HEK293 (cell line): ENCODE measurements at regions not wholly inside any gene's neighbourhood (a gene's known extent, or its start where the extent isn't known, plus 50 kb on each side); places are given as distances from the start of the nearest gene placed in this dataset.

Experiments
- BCL11A ChIP-seq: fragments of 450-650 bp; formaldehyde crosslinking; IDR thresholded peaks from 2 replicates; pipeline ENCODE4 v1.5.1; 2016; ENCODE audit warnings: low read depth, missing biosample characterization, missing genetic modification characterization
- ZBTB8A ChIP-seq: fragments of 450-650 bp; formaldehyde crosslinking; IDR thresholded peaks from 2 replicates; pipeline ENCODE4 v1.5.1; 2016; ENCODE audit warnings: missing biosample characterization, missing genetic modification characterization
- ZNF138 ChIP-seq: fragments of 450-650 bp; formaldehyde crosslinking; IDR thresholded peaks from 2 replicates; pipeline ENCODE4 v1.5.1; 2016; ENCODE audit warnings: missing biosample characterization, missing genetic modification characterization, borderline replicate concordance
- ZNF155 ChIP-seq: fragments of 450-650 bp; formaldehyde crosslinking; IDR thresholded peaks from 2 replicates; pipeline ENCODE4 v1.5.1; 2016; ENCODE audit warnings: missing biosample characterization, missing genetic modification characterization
- ZNF24 ChIP-seq: fragments of 450-650 bp; formaldehyde crosslinking; IDR thresholded peaks from 2 replicates; pipeline ENCODE4 v1.5.1; 2016; ENCODE audit warnings: missing biosample characterization, missing genetic modification characterization
- ZNF248 ChIP-seq: fragments of 450-650 bp; formaldehyde crosslinking; IDR thresholded peaks from 2 replicates; pipeline ENCODE4 v1.5.1; 2017; ENCODE audit warnings: missing biosample characterization, missing genetic modification characterization
- ZNF626 ChIP-seq: fragments of 450-650 bp; sonication (Bioruptor Pico); formaldehyde crosslinking; IDR thresholded peaks from 2 replicates; pipeline ENCODE4 v1.5.1; 2018; ENCODE audit warnings: missing biosample characterization, missing genetic modification characterization, inconsistent platforms
- ZNF629 ChIP-seq: fragments of 450-650 bp; formaldehyde crosslinking; IDR thresholded peaks from 2 replicates; pipeline ENCODE4 v1.5.1; 2017; ENCODE audit warnings: missing biosample characterization, missing genetic modification characterization
- TF ChIP-seq, protein P1 (sequence below): fragments of 450-650 bp; formaldehyde crosslinking; IDR thresholded peaks from 2 replicates; pipeline ENCODE4 v1.5.1; 2016; ENCODE audit warnings: missing biosample characterization, missing genetic modification characterization
- TF ChIP-seq, protein P2 (sequence below): fragments of 450-650 bp; formaldehyde crosslinking; IDR thresholded peaks from 2 replicates; pipeline ENCODE4 v1.5.1; 2016; ENCODE audit warnings: missing biosample characterization, missing genetic modification characterization
- TF ChIP-seq, protein P3 (sequence below): fragments of 450-650 bp; formaldehyde crosslinking; IDR thresholded peaks from 2 replicates; pipeline ENCODE4; 2016; ENCODE audit warnings: missing biosample characterization, missing genetic modification characterization
- TF ChIP-seq, protein P4 (sequence below): fragments of 450-650 bp; formaldehyde crosslinking; IDR thresholded peaks from 2 replicates; pipeline ENCODE4 v1.5.1; 2016; ENCODE audit warnings: missing biosample characterization, missing genetic modification characterization
- TF ChIP-seq, protein P5 (sequence below): fragments of 450-650 bp; formaldehyde crosslinking; IDR thresholded peaks from 2 replicates; pipeline ENCODE4 v1.5.1; 2017; ENCODE audit warnings: missing biosample characterization, missing genetic modification characterization

DNA sequence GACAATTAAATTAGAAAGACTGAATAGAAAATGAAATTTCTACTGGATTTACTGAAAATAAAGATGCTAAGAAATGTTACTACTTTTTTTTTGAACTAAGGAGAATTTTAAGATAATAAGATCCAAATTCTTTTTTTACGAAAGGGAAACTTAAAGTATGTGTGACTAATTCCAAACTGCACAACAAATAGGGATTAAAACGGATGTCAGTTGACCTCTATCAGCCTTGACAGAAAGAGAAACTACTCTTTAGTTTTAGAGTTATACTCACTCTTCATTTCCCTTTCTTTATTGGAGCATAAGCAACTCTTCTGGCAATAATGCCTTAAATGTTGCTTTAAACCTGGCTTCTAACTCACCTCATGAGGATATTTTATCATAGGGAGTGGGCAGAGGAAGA, 273.8 kb downstream of the SLITRK6 start:
- TF ChIP-seq BCL11A (tag by site-specific recombination), result no peak
- no peak for TF ChIP-seq ZNF629 (tag by site-specific recombination)
- TF ChIP-seq, protein P1, sequence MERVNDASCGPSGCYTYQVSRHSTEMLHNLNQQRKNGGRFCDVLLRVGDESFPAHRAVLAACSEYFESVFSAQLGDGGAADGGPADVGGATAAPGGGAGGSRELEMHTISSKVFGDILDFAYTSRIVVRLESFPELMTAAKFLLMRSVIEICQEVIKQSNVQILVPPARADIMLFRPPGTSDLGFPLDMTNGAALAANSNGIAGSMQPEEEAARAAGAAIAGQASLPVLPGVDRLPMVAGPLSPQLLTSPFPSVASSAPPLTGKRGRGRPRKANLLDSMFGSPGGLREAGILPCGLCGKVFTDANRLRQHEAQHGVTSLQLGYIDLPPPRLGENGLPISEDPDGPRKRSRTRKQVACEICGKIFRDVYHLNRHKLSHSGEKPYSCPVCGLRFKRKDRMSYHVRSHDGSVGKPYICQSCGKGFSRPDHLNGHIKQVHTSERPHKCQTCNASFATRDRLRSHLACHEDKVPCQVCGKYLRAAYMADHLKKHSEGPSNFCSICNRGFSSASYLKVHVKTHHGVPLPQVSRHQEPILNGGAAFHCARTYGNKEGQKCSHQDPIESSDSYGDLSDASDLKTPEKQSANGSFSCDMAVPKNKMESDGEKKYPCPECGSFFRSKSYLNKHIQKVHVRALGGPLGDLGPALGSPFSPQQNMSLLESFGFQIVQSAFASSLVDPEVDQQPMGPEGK (tag by site-specific recombination), result no peak
- TF ChIP-seq, protein P2, sequence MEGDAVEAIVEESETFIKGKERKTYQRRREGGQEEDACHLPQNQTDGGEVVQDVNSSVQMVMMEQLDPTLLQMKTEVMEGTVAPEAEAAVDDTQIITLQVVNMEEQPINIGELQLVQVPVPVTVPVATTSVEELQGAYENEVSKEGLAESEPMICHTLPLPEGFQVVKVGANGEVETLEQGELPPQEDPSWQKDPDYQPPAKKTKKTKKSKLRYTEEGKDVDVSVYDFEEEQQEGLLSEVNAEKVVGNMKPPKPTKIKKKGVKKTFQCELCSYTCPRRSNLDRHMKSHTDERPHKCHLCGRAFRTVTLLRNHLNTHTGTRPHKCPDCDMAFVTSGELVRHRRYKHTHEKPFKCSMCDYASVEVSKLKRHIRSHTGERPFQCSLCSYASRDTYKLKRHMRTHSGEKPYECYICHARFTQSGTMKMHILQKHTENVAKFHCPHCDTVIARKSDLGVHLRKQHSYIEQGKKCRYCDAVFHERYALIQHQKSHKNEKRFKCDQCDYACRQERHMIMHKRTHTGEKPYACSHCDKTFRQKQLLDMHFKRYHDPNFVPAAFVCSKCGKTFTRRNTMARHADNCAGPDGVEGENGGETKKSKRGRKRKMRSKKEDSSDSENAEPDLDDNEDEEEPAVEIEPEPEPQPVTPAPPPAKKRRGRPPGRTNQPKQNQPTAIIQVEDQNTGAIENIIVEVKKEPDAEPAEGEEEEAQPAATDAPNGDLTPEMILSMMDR (tag by site-specific recombination), result no peak
- TF ChIP-seq, protein P3, sequence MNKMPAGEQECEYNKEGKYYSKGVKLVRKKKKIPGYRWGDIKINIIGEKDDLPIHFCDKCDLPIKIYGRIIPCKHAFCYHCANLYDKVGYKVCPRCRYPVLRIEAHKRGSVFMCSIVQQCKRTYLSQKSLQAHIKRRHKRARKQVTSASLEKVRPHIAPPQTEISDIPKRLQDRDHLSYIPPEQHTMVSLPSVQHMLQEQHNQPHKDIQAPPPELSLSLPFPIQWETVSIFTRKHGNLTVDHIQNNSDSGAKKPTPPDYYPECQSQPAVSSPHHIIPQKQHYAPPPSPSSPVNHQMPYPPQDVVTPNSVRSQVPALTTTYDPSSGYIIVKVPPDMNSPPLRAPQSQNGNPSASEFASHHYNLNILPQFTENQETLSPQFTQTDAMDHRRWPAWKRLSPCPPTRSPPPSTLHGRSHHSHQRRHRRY (tag by site-specific recombination), result no peak
- no peak for TF ChIP-seq ZNF155 (tag by site-specific recombination)
- TF ChIP-seq ZNF24 (tag by site-specific recombination), result no peak
- no peak for TF ChIP-seq ZBTB8A (tag by site-specific recombination)
- TF ChIP-seq ZNF248 (tag by site-specific recombination), result no peak
- TF ChIP-seq ZNF626 (tag by site-specific recombination), result no peak
- TF ChIP-seq, protein P4, sequence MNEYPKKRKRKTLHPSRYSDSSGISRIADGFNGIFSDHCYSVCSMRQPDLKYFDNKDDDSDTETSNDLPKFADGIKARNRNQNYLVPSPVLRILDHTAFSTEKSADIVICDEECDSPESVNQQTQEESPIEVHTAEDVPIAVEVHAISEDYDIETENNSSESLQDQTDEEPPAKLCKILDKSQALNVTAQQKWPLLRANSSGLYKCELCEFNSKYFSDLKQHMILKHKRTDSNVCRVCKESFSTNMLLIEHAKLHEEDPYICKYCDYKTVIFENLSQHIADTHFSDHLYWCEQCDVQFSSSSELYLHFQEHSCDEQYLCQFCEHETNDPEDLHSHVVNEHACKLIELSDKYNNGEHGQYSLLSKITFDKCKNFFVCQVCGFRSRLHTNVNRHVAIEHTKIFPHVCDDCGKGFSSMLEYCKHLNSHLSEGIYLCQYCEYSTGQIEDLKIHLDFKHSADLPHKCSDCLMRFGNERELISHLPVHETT (tag by site-specific recombination), result no peak
- TF ChIP-seq, protein P5, sequence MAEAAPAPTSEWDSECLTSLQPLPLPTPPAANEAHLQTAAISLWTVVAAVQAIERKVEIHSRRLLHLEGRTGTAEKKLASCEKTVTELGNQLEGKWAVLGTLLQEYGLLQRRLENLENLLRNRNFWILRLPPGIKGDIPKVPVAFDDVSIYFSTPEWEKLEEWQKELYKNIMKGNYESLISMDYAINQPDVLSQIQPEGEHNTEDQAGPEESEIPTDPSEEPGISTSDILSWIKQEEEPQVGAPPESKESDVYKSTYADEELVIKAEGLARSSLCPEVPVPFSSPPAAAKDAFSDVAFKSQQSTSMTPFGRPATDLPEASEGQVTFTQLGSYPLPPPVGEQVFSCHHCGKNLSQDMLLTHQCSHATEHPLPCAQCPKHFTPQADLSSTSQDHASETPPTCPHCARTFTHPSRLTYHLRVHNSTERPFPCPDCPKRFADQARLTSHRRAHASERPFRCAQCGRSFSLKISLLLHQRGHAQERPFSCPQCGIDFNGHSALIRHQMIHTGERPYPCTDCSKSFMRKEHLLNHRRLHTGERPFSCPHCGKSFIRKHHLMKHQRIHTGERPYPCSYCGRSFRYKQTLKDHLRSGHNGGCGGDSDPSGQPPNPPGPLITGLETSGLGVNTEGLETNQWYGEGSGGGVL (tag by site-specific recombination), result no peak
- no peak for TF ChIP-seq ZNF138 (tag by site-specific recombination)
